K562 (cell line): ENCODE measurements at regions not wholly inside any gene's neighbourhood (a gene's known extent, or its start where the extent isn't known, plus 50 kb on each side); places are given as distances from the start of the nearest gene placed in this dataset.

Experiments
- ATAC-seq: fragments of 200-7000 bp; cut with Tn5 transposase; 3 replicates; pipeline ENCODE4 v1.9.1; 2020; ENCODE audit warnings: moderate library complexity
- BruUV-seq: library from RNA; stranded (reverse); fragments of 400-500 nt; replicated peaks from 2 replicates; lab custom pipeline; 2021; lab: Mats Ljungman, UMichigan
- CTCF ChIA-PET: fragments of 300-600 bp; formaldehyde crosslinking; extraction: SDS; loops from one replicate; lab custom pipeline; 2021; ENCODE audit warnings: low intra/inter-chr PET ratio; lab: Yijun Ruan, JAX
- POLR2A ChIA-PET: fragments of 300-600, 350-650 bp; sonication (Branson Sonifier 250); formaldehyde crosslinking; extraction: SDS; loops from one replicate; lab custom pipeline; 2021; ENCODE audit warnings: antibody characterized with exemption, inconsistent platforms; lab: Yijun Ruan, JAX
- DNase-seq, 4 experiments: peaks; one replicate each; pipeline versions ENCODE4 v3.0.0 to v3.0.0-alpha.2; 2011 to 2018; ENCODE audit warnings: low spot score in 3 of 4, mixed read lengths in 3 of 4; ENCODE audit errors: extremely low read depth in 1 of 4
- FAIRE-seq: peaks from 2 replicates; lab custom pipeline; 2011; peaks lifted over from hg19 to GRCh38; lab: Jason Lieb, UNC
- H2AFZ ChIP-seq: 2 replicates; pipeline ENCODE4 v1.6.0; 2011; ENCODE audit warnings: low read depth, low read length, control low read depth, inconsistent platforms
- H3K27ac ChIP-seq: fragments of 200-600 bp; 3 replicates; pipeline ENCODE4 v1.8.0; 2011; ENCODE audit warnings: low read depth, mild to moderate bottlenecking, control low read depth, inconsistent platforms, low read length, moderate library complexity, mixed read lengths; ENCODE audit errors: extremely low read depth
- H3K27me3 ChIP-seq, 2 experiments: fragments of 300-600 bp in 1 of 2; 2 replicates in 1 of 2; 3 replicates in 1 of 2; pipeline versions ENCODE4 v1.6.0 to v1.8.0; 2011; ENCODE audit warnings: inconsistent platforms in 2 of 2, low read length in 2 of 2, mild to moderate bottlenecking in 1 of 2, mixed read lengths in 1 of 2, moderate library complexity in 1 of 2; ENCODE audit not compliant: control insufficient read depth in 2 of 2, insufficient read depth in 2 of 2
- H3K36me3 ChIP-seq: fragments of 300-600 bp; 3 replicates; pipeline ENCODE4 v1.8.0; 2011; ENCODE audit warnings: mild to moderate bottlenecking, low read length, inconsistent platforms; ENCODE audit not compliant: control insufficient read depth, insufficient read depth
- H3K4me1 ChIP-seq, 2 experiments: fragments of 200-600 bp in 1 of 2; replicated peaks in 1 of 2; 2 replicates in 1 of 2; 3 replicates in 1 of 2; pipeline versions ENCODE4 v1.5.1 to v1.8.0; 2011; ENCODE audit warnings: inconsistent platforms in 2 of 2, low read length in 2 of 2, mild to moderate bottlenecking in 1 of 2, mixed read lengths in 1 of 2, moderate library complexity in 1 of 2; ENCODE audit not compliant: control insufficient read depth in 2 of 2, insufficient read depth in 2 of 2
- H3K4me2 ChIP-seq: 2 replicates; pipeline ENCODE4 v1.6.1; 2011; ENCODE audit warnings: low read length, control low read depth, inconsistent platforms, mixed read lengths; ENCODE audit not compliant: insufficient read depth
- H3K4me3 ChIP-seq: fragments of 200-600 bp; sonication (generic), shearing (Covaris generic); 2 replicates; pipeline ENCODE4 v1.5.1; 2016; ENCODE audit warnings: control low read depth, inconsistent platforms
- H3K79me2 ChIP-seq: fragments of 200-600 bp; 3 replicates; pipeline ENCODE4 v1.8.0; 2011; ENCODE audit warnings: low read length, inconsistent platforms; ENCODE audit not compliant: control insufficient read depth, insufficient read depth
- H3K9ac ChIP-seq, 2 experiments: 2 replicates each; pipeline versions ENCODE4 v1.6.0 to v1.6.1; 2011; ENCODE audit warnings: low read depth in 2 of 2, low read length in 2 of 2, control low read depth in 1 of 2, inconsistent platforms in 1 of 2, mild to moderate bottlenecking in 1 of 2, mixed read lengths in 1 of 2; ENCODE audit not compliant: insufficient read depth in 1 of 2
- H3K9me1 ChIP-seq: one replicate; pipeline ENCODE4 v1.6.0; 2011; ENCODE audit warnings: inconsistent platforms, mild to moderate bottlenecking, low read length, moderate library complexity; ENCODE audit not compliant: control insufficient read depth, insufficient read depth
- H3K9me3 ChIP-seq: replicated peaks from 2 replicates; pipeline ENCODE4 v1.5.1; 2011; ENCODE audit warnings: low read depth, low read length, inconsistent platforms; ENCODE audit not compliant: control insufficient read depth, insufficient read depth
- H4K20me1 ChIP-seq: replicated peaks from 2 replicates; pipeline ENCODE4 v1.6.1; 2011; ENCODE audit warnings: low read length, inconsistent platforms, mixed read lengths; ENCODE audit not compliant: control insufficient read depth, insufficient read depth
- ZNF12 ChIP-seq: sonication (generic); formaldehyde crosslinking; IDR thresholded peaks from 2 replicates; pipeline ENCODE4 v1.4.0; 2020; ENCODE audit warnings: mild to moderate bottlenecking, missing genetic modification reagents
- WGBS: fragments of 100-300 bp; shearing (Covaris generic); methylation state at CpG from one replicate; pipeline ENCODE4 v1.1.6; 2016; ENCODE audit warnings: low coverage, mixed read lengths; ENCODE audit not compliant: insufficient coverage; ENCODE audit errors: missing lambda C conversion rate; 5-methylcytosine and 5-hydroxymethylcytosine counted together
- in situ Hi-C: fragments of 300-500 bp; cut with MboI; formaldehyde crosslinking; loops from 4 replicates; pipeline ENCODE4 v1.15.0; 2018; ENCODE audit warnings: inconsistent platforms, mixed read lengths
- intact Hi-C: fragments of 100-400 bp; cut with micrococcal nuclease; formaldehyde crosslinking; loops from 2 replicates; pipeline ENCODE4 v1.14.2; 2022
- TF ChIP-seq, protein P1 (sequence below): fragments of 450-650 bp; IDR thresholded peaks from 2 replicates; pipeline ENCODE4 v1.6.1; 2018; ENCODE audit not compliant: partially characterized antibody

DNA sequence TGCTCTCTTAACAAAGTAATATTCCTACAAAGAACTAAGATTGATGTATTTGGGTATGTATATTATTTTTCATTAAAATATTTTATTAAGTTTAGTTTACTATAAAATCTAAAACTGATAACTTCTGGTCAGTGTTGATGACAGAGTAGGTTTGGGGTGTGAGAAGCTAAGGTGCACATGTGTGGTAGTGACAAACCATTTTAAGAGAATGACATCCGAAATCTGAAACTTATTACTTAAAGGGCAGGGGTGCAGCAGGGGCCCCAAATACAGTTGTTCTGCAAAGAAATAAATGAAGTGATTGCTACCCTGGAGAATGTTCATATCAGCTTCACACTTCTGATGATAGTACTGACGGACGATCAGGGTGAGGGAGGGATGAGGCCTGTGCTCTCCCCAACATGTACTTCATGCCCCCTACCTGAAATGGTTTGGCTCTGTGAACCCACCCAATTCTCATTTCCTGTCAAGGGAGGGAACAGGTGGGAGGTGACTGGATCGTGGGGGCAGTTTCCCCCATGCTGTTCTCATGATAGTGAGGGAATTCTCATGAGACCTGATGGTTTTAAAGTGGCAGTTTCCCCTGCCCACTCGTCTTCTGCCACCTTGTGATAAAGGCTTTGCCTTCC is 125.3 kb upstream of the RFX3 start:
- ATAC-seq (no peak), DNase-seq (no peak), FAIRE-seq (no peak)
- Histone ChIP-seq H3K36me3 (no peaks in the 10 kb centered on the region), H3K79me2 (no peaks in the 10 kb centered on the region), H3K27ac (no peak overlapping the region), H3K4me1 (no peaks in the 10 kb centered on the region), H3K27me3 (no peaks in the 10 kb centered on the region), H3K9ac (no peak overlapping the region), H2AFZ (no peak overlapping the region), H3K9me3 (no peaks in the 10 kb centered on the region), H3K4me2 (no peak overlapping the region), H3K4me3 (no peak overlapping the region), H3K9me1 (no peaks in the 10 kb centered on the region), H4K20me1 (no peaks in the 10 kb centered on the region)
- POLR2A ChIA-PET: no interaction called here
- no TSS peak for BruUV-seq
- CTCF ChIA-PET: no interaction called here
- intact Hi-C loops (no loop called here), in situ Hi-C loops (no loop called here)
- 15% methylated on average over 5 of the region's 5 CpGs for WGBS
- TF ChIP-seq, protein P1, sequence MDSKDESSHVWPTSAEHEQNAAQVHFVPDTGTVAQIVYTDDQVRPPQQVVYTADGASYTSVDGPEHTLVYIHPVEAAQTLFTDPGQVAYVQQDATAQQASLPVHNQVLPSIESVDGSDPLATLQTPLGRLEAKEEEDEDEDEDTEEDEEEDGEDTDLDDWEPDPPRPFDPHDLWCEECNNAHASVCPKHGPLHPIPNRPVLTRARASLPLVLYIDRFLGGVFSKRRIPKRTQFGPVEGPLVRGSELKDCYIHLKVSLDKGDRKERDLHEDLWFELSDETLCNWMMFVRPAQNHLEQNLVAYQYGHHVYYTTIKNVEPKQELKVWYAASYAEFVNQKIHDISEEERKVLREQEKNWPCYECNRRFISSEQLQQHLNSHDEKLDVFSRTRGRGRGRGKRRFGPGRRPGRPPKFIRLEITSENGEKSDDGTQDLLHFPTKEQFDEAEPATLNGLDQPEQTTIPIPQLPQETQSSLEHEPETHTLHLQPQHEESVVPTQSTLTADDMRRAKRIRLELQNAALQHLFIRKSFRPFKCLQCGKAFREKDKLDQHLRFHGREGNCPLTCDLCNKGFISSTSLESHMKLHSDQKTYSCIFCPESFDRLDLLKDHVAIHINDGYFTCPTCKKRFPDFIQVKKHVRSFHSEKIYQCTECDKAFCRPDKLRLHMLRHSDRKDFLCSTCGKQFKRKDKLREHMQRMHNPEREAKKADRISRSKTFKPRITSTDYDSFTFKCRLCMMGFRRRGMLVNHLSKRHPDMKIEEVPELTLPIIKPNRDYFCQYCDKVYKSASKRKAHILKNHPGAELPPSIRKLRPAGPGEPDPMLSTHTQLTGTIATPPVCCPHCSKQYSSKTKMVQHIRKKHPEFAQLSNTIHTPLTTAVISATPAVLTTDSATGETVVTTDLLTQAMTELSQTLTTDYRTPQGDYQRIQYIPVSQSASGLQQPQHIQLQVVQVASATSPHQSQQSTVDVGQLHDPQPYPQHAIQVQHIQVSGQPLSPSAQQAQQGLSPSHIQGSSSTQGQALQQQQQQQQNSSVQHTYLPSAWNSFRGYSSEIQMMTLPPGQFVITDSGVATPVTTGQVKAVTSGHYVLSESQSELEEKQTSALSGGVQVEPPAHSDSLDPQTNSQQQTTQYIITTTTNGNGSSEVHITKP: peak; percentile 35
- no peak for TF ChIP-seq ZNF12
